ENCODE measurements at regions not wholly inside any gene's neighbourhood (a gene's known extent, or its start where the extent isn't known, plus 50 kb on each side); places are given as distances from the start of the nearest gene placed in this dataset.

- Histone ChIP-seq H3K36me3 (ENCODE audit: control insufficient read depth in 2 of 2, extremely low read depth in 1 of 2, insufficient read depth in 2 of 2, low read length in 2 of 2) (no peaks in the 10 kb centered on the region), H3K27ac (ENCODE audit: control insufficient read depth, insufficient read depth, low read length) (no peak overlapping the region), H3K79me2 (ENCODE audit: control insufficient read depth, insufficient read depth, low read length) (no peaks in the 10 kb centered on the region), H3K4me2 (ENCODE audit: control insufficient read depth, extremely low read depth, insufficient read depth, low read depth, low read length) (no peak overlapping the region), H3K4me1 (ENCODE audit: control insufficient read depth, extremely low read depth, insufficient read depth, low read length) (no peaks in the 10 kb centered on the region), H3K4me3 (ENCODE audit: control insufficient read depth in 2 of 3, extremely low read depth in 1 of 3, insufficient read depth in 2 of 3, low read depth in 1 of 3, low read length in 3 of 3) (no peak overlapping the region), H3K9ac (ENCODE audit: control insufficient read depth, extremely low read depth, insufficient read depth, low read length) (no peak overlapping the region), H3K9me1 (ENCODE audit: control insufficient read depth, extremely low read depth, insufficient read depth, low read length) (no peaks in the 10 kb centered on the region), H2AFZ (ENCODE audit: control insufficient read depth, low read length) (no peak overlapping the region), H3K9me3 (ENCODE audit: control insufficient read depth, low read depth, low read length) (no peaks in the 10 kb centered on the region), H4K20me1 (ENCODE audit: control insufficient read depth, extremely low read depth, insufficient read depth, low read length) (no peaks in the 10 kb centered on the region), H3K27me3 (ENCODE audit: control insufficient read depth, extremely low read depth, insufficient read depth, low read length) (no peaks in the 10 kb centered on the region)
- DNase-seq (ENCODE audit: low read depth, low spot score) (no peak), FAIRE-seq (no peak)
- TF ChIP-seq EZH2 (IDR thresholded peaks at IDR 0.05; ENCODE audit: low read length) = no peak
- TF ChIP-seq CTCF (optimal IDR thresholded peaks at IDR 0.05 in 1 of 3, IDR thresholded peaks at IDR 0.05 in 1 of 3, conservative IDR thresholded peaks at IDR 0.05 in 1 of 3; ENCODE audit: extremely low read depth in 1 of 3, insufficient read depth in 2 of 3, low read length in 3 of 3) = no peak
- dilution Hi-C loops (cut with MboI; ENCODE audit: extremely low pct_ligation_motif_present, low sequenced_read_pairs) = no loop called here
These were observed 83.3 kb upstream of the ZNF521 start for GRCh38 chr18:25435149-25435782.

- H3K27me3 ChIP-seq (ENCODE audit: control insufficient read depth, extremely low read depth, insufficient read depth, low read length) = no peaks in the 10 kb centered on the region
- H2AFZ ChIP-seq (ENCODE audit: control insufficient read depth, low read length) = no peak overlapping the region
- H3K4me3 ChIP-seq (ENCODE audit: control insufficient read depth in 2 of 3, extremely low read depth in 1 of 3, insufficient read depth in 2 of 3, low read depth in 1 of 3, low read length in 3 of 3) = no peak overlapping the region
- H3K4me2 ChIP-seq (ENCODE audit: control insufficient read depth, extremely low read depth, insufficient read depth, low read depth, low read length) = no peak overlapping the region
- no peaks in the 10 kb centered on the region for H3K36me3 ChIP-seq (ENCODE audit: control insufficient read depth in 2 of 2, extremely low read depth in 1 of 2, insufficient read depth in 2 of 2, low read length in 2 of 2)
- no peaks in the 10 kb centered on the region for H3K79me2 ChIP-seq (ENCODE audit: control insufficient read depth, insufficient read depth, low read length)
- no peak for TF ChIP-seq CTCF (optimal IDR thresholded peaks at IDR 0.05 in 1 of 3, IDR thresholded peaks at IDR 0.05 in 1 of 3, conservative IDR thresholded peaks at IDR 0.05 in 1 of 3; ENCODE audit: extremely low read depth in 1 of 3, insufficient read depth in 2 of 3, low read length in 3 of 3)
- no peak for TF ChIP-seq EZH2 (IDR thresholded peaks at IDR 0.05; ENCODE audit: low read length)
- dilution Hi-C loops (cut with MboI; ENCODE audit: extremely low pct_ligation_motif_present, low sequenced_read_pairs) = no loop called here
- no peak for DNase-seq (ENCODE audit: low read depth, low spot score)
- H3K4me1 ChIP-seq (ENCODE audit: control insufficient read depth, extremely low read depth, insufficient read depth, low read length) = no peaks in the 10 kb centered on the region
- FAIRE-seq = no peak
- H3K9ac ChIP-seq (ENCODE audit: control insufficient read depth, extremely low read depth, insufficient read depth, low read length) = no peak overlapping the region
- no peak overlapping the region for H3K27ac ChIP-seq (ENCODE audit: control insufficient read depth, insufficient read depth, low read length)
- H4K20me1 ChIP-seq (ENCODE audit: control insufficient read depth, extremely low read depth, insufficient read depth, low read length) = no peaks in the 10 kb centered on the region
- H3K9me3 ChIP-seq (ENCODE audit: control insufficient read depth, low read depth, low read length) = no peaks in the 10 kb centered on the region
- no peaks in the 10 kb centered on the region for H3K9me1 ChIP-seq (ENCODE audit: control insufficient read depth, extremely low read depth, insufficient read depth, low read length)
These were observed 82.8 kb upstream of the ZNF521 start for GRCh38 chr18:25434745-25435144.

Measured in keratinocyte (primary cell).